ENCODE measurements at regions not wholly inside any gene's neighbourhood (a gene's known extent, or its start where the extent isn't known, plus 50 kb on each side); places are given as distances from the start of the nearest gene placed in this dataset.

- no peak for DNase-seq (ENCODE audit: low read depth)
Measured at GRCh38 chr2:183214680-183215079, 90.4 kb downstream of the NUP35 start.

GRCh38 chr2:183215917-183216316 lies 91.7 kb downstream of the NUP35 start:
- no peak for DNase-seq (ENCODE audit: low read depth)

- no peak for DNase-seq (ENCODE audit: low read depth)
Measured at GRCh38 chr2:183219888-183220287, 95.6 kb downstream of the NUP35 start.

GRCh38 chr2:183222751-183223150 lies 98.5 kb downstream of the NUP35 start:
- no peak for DNase-seq (ENCODE audit: low read depth)

- DNase-seq (ENCODE audit: low read depth): no peak
Measured at GRCh38 chr2:183224948-183225347, 100.7 kb downstream of the NUP35 start.

GRCh38 chr2:183227176-183227575 lies 102.9 kb downstream of the NUP35 start:
- no peak for DNase-seq (ENCODE audit: low read depth)

- peak; percentile 60 for DNase-seq (ENCODE audit: low read depth)
Measured at GRCh38 chr2:183229386-183229785, 105.1 kb downstream of the NUP35 start.

GRCh38 chr2:183232161-183232865 lies 108.1 kb downstream of the NUP35 start:
- DNase-seq (ENCODE audit: low read depth): peak; percentile 12

GRCh38 chr2:183242937-183243336 lies 118.7 kb downstream of the NUP35 start:
- DNase-seq (ENCODE audit: low read depth): peak; percentile 23

- DNase-seq (ENCODE audit: low read depth): no peak
Measured at GRCh38 chr2:183243758-183244157, 119.5 kb downstream of the NUP35 start.

- no peak for DNase-seq (ENCODE audit: low read depth)
Measured at GRCh38 chr2:183244300-183244844, 120.1 kb downstream of the NUP35 start.

GRCh38 chr2:183248866-183249567 lies 124.8 kb downstream of the NUP35 start:
- DNase-seq (ENCODE audit: low read depth): peak; percentile 42

- DNase-seq (ENCODE audit: low read depth): no peak
Measured at GRCh38 chr2:183250061-183250460, 125.8 kb downstream of the NUP35 start.

- DNase-seq (ENCODE audit: low read depth): no peak
Measured at GRCh38 chr2:183250472-183250871, 126.2 kb downstream of the NUP35 start.

- no peak for DNase-seq (ENCODE audit: low read depth)
Measured at GRCh38 chr2:183253441-183254130, 129.3 kb downstream of the NUP35 start.

- DNase-seq (ENCODE audit: low read depth): no peak
Measured at GRCh38 chr2:183255411-183255810, 131.2 kb downstream of the NUP35 start.

GRCh38 chr2:183259921-183260320 lies 135.7 kb downstream of the NUP35 start:
- no peak for DNase-seq (ENCODE audit: low read depth)

- DNase-seq (ENCODE audit: low read depth): no peak
Measured at GRCh38 chr2:183260527-183260926, 136.3 kb downstream of the NUP35 start.

- no peak for DNase-seq (ENCODE audit: low read depth)
Measured at GRCh38 chr2:183264890-183265535, 140.8 kb downstream of the NUP35 start.

- DNase-seq (ENCODE audit: low read depth): no peak
Measured at GRCh38 chr2:183267148-183267827, 143.0 kb downstream of the NUP35 start.

- DNase-seq (ENCODE audit: low read depth): peak; percentile 68
Measured at GRCh38 chr2:183269956-183270355, 145.7 kb downstream of the NUP35 start.
